ENCODE measurements at regions not wholly inside any gene's neighbourhood (a gene's known extent, or its start where the extent isn't known, plus 50 kb on each side); places are given as distances from the start of the nearest gene placed in this dataset.

- no peak for TF ChIP-seq CTCF (IDR thresholded peaks at IDR 0.05)
- TF ChIP-seq POLR2A (IDR thresholded peaks at IDR 0.05): no peak
Observed at GRCh38 chr16:65728652-65729051, 606.8 kb upstream of the CDH11 start.

Measured in uterus (tissue), 2 donors.